CD1c-positive myeloid dendritic cell (primary cell): ENCODE measurements at regions not wholly inside any gene's neighbourhood (a gene's known extent, or its start where the extent isn't known, plus 50 kb on each side); places are given as distances from the start of the nearest gene placed in this dataset.
"Not testable (repeated sequence)": the region's sequence is repeated elsewhere in the genome, so short reads cannot be mapped to it uniquely, and the experiment has no call there.

Experiments used
- DNase-seq: peaks from one replicate; pipeline ENCODE4 v3.0.0-alpha.2; 2016; ENCODE audit errors: extremely low spot score

GRCh38 chr1:25131794-25132193 is 100.5 kb downstream of the SYF2 start:
- peak; percentile 25 for DNase-seq

DNA sequence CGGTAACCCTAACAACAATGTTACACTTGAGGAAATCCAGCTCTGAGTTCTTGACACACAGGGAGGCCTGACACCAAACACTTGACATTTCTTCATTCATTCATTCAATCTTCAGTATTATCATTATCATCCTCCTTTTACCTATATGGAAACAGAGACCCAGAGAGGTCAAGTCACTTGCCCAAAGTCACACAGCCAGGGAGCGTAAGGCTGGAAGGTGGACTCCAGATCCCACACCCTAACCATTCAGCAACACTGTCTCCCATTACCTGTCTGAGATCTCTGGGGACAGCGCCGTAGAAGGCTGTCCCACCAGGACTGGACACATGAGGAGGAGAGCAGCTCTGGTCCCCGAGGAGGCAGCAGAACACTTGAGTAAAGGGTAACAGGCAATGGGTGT is 101.4 kb downstream of the SYF2 start:
- DNase-seq: no peak

GRCh38 chr1:25129380-25129779 is 102.9 kb downstream of the SYF2 start:
- DNase-seq: no peak

DNA sequence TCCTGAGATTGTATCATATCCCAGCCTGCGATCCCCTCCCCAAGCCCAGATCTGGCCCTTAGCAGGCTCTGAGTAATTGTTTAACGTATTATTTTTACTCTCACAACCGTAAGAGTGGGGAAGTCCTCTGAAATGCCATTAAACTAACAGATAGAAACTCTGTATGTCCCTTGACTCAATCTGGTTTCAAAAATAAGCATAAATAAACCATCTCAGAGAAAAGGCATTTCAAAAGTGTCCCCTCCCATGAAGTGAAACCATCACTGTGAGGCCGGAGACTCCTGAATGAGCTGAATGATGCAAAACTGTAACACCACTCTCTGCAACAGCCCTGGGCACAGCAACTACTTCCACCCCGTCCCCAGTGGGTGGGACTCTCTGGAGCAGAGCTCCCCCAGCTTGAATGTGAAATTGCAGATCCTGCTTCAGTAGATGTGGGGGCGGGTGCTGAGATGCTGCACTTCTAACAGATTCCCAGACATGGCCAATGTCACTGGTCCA is 104.1 kb downstream of the SYF2 start:
- DNase-seq: peak; percentile 23

DNA sequence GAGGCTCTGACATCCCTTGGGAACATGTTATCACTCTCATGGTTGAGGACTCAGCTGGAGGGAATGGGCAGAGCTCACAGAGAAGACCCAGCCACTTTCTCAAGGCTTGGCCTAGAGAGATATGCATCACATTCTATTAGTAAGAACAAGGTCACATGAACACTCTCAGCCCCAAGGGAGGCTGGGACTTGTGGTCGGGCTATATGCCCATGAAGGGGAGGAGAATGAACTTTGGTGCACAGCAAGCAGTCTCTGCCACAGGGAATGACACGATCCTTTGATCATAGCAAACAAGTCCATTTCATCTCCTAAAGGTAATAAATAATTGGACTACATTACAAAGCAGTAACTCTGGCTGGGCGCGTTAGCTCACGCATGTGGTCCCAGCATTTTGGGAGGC is 105.7 kb downstream of the SYF2 start:
- no peak for DNase-seq

DNA sequence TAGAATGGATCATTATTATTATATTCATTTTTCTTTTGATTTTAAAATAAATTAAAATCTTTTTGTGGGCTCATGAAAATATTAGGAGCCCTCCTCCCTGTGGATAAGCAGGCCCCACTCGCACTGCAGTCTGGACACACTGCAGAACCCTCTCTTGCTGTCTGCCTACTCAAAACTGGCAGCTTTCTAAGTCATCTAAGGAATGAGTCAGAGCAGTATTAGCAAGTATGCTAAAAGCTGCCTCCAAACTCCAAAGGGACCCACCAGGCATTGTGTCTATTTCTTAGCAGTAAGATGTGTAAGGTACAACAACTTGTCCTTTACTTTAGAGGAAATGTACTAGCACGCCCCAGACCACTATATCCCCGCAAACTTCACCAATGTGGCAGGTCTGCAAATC is 108.8 kb downstream of the SYF2 start:
- DNase-seq: no peak

GRCh38 chr1:25122747-25123146 is 109.6 kb downstream of the SYF2 start:
- no peak for DNase-seq

- peak; percentile 20 for DNase-seq
Measured at GRCh38 chr1:25120281-25120680, 112.0 kb downstream of the SYF2 start.

- peak; percentile 73 for DNase-seq
Measured at GRCh38 chr1:25118546-25118945, 113.8 kb downstream of the SYF2 start.

DNA sequence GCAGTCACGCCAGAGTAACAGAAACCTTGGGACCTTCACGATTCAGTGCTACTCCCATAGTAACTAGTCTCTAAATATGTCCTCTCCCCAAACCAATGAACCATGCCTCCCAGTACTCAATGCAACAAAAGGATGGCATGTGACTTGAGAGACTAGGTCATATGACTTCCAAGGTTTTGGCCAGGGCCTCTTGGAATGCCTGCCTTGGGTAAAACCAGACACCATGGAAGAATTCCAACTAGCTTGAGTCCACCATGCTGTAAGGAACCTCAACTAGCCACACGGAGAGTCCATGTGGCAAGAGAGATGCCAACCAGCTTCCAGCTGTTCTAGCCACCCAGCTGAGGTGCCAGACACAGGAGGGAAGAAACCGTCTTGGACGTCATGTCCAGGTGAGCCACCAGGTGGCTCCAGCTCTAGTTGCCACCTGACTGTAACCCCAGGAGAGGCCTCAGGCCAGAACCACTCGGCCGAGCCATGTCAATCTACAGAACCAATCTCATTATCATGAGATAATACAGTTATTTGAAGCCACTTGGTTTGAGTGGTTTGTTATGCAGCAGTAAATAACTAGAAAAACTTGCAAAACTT is 115.0 kb downstream of the SYF2 start:
- no peak for DNase-seq

GRCh38 chr1:25116832-25117231 is 115.5 kb downstream of the SYF2 start:
- no peak for DNase-seq

DNA sequence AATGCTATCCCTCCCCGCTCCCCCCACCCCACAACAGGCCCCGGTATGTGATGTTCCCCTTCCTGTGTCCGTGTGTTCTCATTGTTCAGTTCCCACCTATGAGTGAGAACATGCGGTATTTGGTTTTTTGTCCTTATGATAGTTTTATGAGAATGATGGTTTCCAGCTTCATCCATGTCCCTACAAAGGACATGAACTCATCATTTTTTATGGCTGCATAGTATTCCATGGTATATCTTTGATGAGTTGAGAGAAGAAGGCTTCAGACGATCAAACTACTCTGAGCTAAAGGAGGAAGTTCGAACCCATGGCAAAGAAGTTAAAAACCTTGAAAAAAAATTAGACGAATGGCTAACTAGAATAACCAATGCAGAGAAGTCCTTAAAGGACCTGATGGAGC is 116.2 kb downstream of the SYF2 start:
- not testable (repeated sequence) for DNase-seq

- no peak for DNase-seq
Measured at GRCh38 chr1:25113731-25114130, 118.6 kb downstream of the SYF2 start.

- DNase-seq: peak; percentile 46
Measured at GRCh38 chr1:25113086-25113485, 119.2 kb downstream of the SYF2 start.

DNA sequence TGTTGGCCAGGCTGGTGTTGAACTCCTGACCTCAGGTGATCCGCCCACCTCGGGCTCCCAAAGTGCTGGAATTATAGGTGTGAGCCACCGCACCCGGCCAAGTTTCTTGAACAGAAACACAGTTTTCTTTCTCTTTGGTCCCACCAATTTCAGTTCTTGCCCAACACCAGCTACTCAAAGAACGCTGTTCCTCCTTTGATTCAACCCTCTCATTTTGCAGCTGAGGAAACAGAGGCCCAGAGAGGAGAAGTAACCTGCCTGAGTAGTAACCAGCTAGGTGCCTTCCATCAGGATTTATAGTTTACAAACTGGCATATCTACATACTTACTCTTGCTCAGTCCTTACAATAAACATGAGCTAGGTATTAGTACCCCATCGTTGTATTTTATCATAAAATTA is 119.9 kb downstream of the SYF2 start:
- no peak for DNase-seq

DNA sequence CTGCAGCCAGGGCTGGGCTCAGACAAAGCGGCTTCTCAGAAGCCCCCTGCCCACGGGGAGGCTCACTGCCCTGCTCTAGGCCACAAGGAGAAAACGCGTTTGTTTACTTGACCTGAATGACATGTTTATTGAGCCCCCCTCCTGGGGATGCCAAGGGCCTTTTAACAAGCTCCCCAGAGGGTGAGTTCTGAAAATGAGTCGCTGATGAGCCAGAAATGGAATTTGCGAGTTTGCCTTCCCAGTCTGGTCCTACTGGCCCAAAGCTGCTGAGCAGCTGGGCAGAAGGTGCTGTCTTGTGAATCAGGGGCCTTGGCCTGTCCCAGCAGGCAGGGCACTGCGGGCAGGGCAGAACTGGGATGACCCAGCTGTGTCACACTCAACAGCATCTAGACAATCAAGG is 120.6 kb downstream of the SYF2 start:
- no peak for DNase-seq

- DNase-seq: peak; percentile 55
Measured at GRCh38 chr1:25110485-25110884, 121.8 kb downstream of the SYF2 start.

GRCh38 chr1:25110036-25110435 is 122.3 kb downstream of the SYF2 start:
- peak; percentile 61 for DNase-seq

DNA sequence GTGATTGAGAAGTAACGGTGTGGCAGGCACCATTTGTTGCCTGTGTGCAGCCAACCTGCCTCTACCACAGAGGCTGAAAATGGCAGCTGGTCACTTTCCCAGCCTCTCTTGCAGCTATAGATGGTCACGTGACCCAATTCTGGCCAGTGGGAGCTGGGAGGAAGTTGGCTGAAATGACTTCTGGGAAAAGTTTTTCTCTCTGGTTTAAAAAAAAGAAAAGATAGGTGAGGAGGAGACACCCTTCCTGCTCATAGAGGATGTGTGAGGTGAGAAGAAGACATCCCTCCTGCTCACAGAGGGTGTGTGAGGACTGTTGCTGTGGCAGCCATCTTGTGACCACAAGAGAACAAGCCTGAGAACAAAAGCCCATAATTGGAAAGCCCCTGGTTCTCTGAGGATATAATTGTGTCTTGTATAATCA is 122.8 kb downstream of the SYF2 start:
- DNase-seq: peak; percentile 12

- DNase-seq: no peak
Measured at GRCh38 chr1:25107643-25108010, 124.7 kb downstream of the SYF2 start.

GRCh38 chr1:25106976-25107642 is 125.2 kb downstream of the SYF2 start:
- no peak for DNase-seq

- DNase-seq: no peak
Measured at GRCh38 chr1:25106352-25106751, 126.0 kb downstream of the SYF2 start.

DNA sequence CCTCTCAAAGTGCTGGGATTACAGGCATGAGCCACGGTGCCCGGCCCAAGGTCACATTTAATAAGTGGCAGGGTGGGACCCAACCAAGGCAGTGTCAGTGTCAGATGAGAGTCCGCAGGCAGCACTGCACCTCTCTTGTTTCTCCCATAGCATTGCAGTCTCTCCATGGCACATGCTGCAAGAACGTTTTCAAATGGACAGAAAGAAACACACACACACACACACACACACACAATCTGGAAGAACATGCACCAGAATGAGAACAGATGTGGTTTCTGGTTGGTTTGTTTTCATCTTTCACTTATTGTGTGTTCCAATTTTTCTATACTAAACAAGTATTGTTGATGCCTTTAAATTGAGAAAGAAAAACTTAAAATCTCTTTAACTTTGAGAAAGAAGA is 126.5 kb downstream of the SYF2 start:
- no peak for DNase-seq
